CD14-positive monocyte (primary cell): ENCODE measurements at regions not wholly inside any gene's neighbourhood (a gene's known extent, or its start where the extent isn't known, plus 50 kb on each side); places are given as distances from the start of the nearest gene placed in this dataset.

ENCODE experiments used
- DNase-seq, 3 donors: peaks; one replicate each; pipeline ENCODE4 v3.0.0-alpha.2; 2011 to 2022
- H2AFZ ChIP-seq: 2 replicates; pipeline ENCODE4 v1.6.0; 2012; ENCODE audit warnings: mild to moderate bottlenecking, low read depth, low read length, inconsistent platforms; ENCODE audit not compliant: insufficient read depth, poor library complexity, severe bottlenecking
- H3K27ac ChIP-seq, 2 donors: 1 replicate in 1 of 2; 2 replicates in 1 of 2; pipeline ENCODE4 v1.5.1; 2012 to 2013; ENCODE audit warnings: low read length in 2 of 2, control low read depth in 1 of 2, inconsistent platforms in 1 of 2, low read depth in 1 of 2, mild to moderate bottlenecking in 1 of 2
- H3K27me3 ChIP-seq, 2 donors: one replicate each; pipeline versions ENCODE4 v1.6.0 to v1.6.1; 2011 to 2013; ENCODE audit warnings: low read length in 2 of 2; ENCODE audit not compliant: control insufficient read depth in 2 of 2, insufficient read depth in 2 of 2
- H3K36me3 ChIP-seq, 2 donors: replicated peaks in 1 of 2; 1 replicate in 1 of 2; 2 replicates in 1 of 2; pipeline versions ENCODE4 v1.5.1 to v1.6.1; 2012 to 2013; ENCODE audit warnings: low read length in 2 of 2, control low read depth in 1 of 2, inconsistent platforms in 1 of 2, mild to moderate bottlenecking in 1 of 2; ENCODE audit not compliant: insufficient read depth in 2 of 2, control insufficient read depth in 1 of 2
- H3K4me1 ChIP-seq, 2 donors: 1 replicate in 1 of 2; 2 replicates in 1 of 2; pipeline versions ENCODE4 v1.5.1 to v1.6.1; 2012 to 2013; ENCODE audit warnings: low read length in 2 of 2, control low read depth in 1 of 2, inconsistent platforms in 1 of 2, mild to moderate bottlenecking in 1 of 2, moderate library complexity in 1 of 2; ENCODE audit not compliant: insufficient read depth in 2 of 2, control insufficient read depth in 1 of 2
- H3K4me2 ChIP-seq: replicated peaks from 2 replicates; pipeline ENCODE3; 2012; ENCODE audit warnings: low read length, moderate library complexity, mild to moderate bottlenecking; ENCODE audit not compliant: poor library complexity, severe bottlenecking; ENCODE audit errors: extremely low read depth
- H3K4me3 ChIP-seq, 3 experiments: fragments of 200-600 bp in 1 of 3; sonication (generic) in 1 of 3; replicated peaks in 1 of 3; 1 replicate in 2 of 3; 2 replicates in 1 of 3; pipeline ENCODE4 v1.5.1; 2011 to 2013; ENCODE audit warnings: low read length in 3 of 3, mild to moderate bottlenecking in 3 of 3, control low read depth in 2 of 3, low read depth in 2 of 3, inconsistent platforms in 1 of 3, moderate library complexity in 1 of 3
- H3K79me2 ChIP-seq: 2 replicates; pipeline ENCODE4 v1.6.0; 2012; ENCODE audit warnings: mild to moderate bottlenecking, control low read depth, inconsistent platforms, low read length, moderate library complexity; ENCODE audit not compliant: insufficient read depth
- H3K9ac ChIP-seq: 2 replicates; pipeline ENCODE4 v1.6.0; 2017; ENCODE audit warnings: low read length, mild to moderate bottlenecking; ENCODE audit not compliant: insufficient read depth, poor library complexity, severe bottlenecking
- H3K9me3 ChIP-seq, 2 donors: replicated peaks in 1 of 2; 1 replicate in 1 of 2; 2 replicates in 1 of 2; pipeline versions ENCODE4 v1.5.1 to v1.6.1; 2012 to 2013; ENCODE audit warnings: low read length in 2 of 2, control low read depth in 1 of 2; ENCODE audit not compliant: control insufficient read depth in 1 of 2, insufficient read depth in 1 of 2
- H4K20me1 ChIP-seq: 2 replicates; pipeline ENCODE4 v1.6.0; 2012; ENCODE audit warnings: mild to moderate bottlenecking, low read length, control low read depth, moderate library complexity; ENCODE audit not compliant: insufficient read depth
- H3K27ac Mint-ChIP-seq, 7 donors: one replicate each; pipeline ENCODE4 v1.8.0; 2020; ENCODE audit warnings: mild to moderate bottlenecking in 7 of 7, mixed read lengths in 7 of 7, moderate library complexity in 6 of 7, inconsistent platforms in 2 of 7
- H3K27me3 Mint-ChIP-seq, 3 donors: one replicate each; pipeline ENCODE4 v1.8.0; 2021 to 2022; ENCODE audit warnings: low read depth in 3 of 3, mild to moderate bottlenecking in 3 of 3, mixed read lengths in 3 of 3, moderate library complexity in 3 of 3, inconsistent platforms in 1 of 3
- H3K36me3 Mint-ChIP-seq, 2 donors: one replicate each; pipeline ENCODE4 v1.8.0; 2020; ENCODE audit warnings: mixed read lengths in 2 of 2, inconsistent platforms in 1 of 2, mild to moderate bottlenecking in 1 of 2
- H3K4me1 Mint-ChIP-seq: one replicate; pipeline ENCODE4 v1.8.0; 2020; ENCODE audit warnings: mild to moderate bottlenecking, mixed read lengths
- H3K4me3 Mint-ChIP-seq, 2 donors: one replicate each; pipeline ENCODE4 v1.8.0; 2020; ENCODE audit warnings: mild to moderate bottlenecking in 2 of 2, mixed read lengths in 2 of 2, moderate library complexity in 1 of 2
- H3K9me3 Mint-ChIP-seq, 7 donors: one replicate each; pipeline ENCODE4 v1.8.0; 2020 to 2022; ENCODE audit warnings: mixed read lengths in 7 of 7, mild to moderate bottlenecking in 6 of 7, moderate library complexity in 6 of 7, inconsistent platforms in 2 of 7
- CTCF ChIP-seq: fragments of 200-600 bp; IDR thresholded peaks from one replicate; pipeline ENCODE4 v1.8.0; 2022; ENCODE audit warnings: antibody characterized with exemption, mild to moderate bottlenecking
- WGBS: methylation state at CpG from one replicate; pipeline ENCODE4 v1.1.5; 2013; ENCODE audit warnings: missing lambda C conversion rate; ENCODE audit not compliant: insufficient coverage; 5-methylcytosine and 5-hydroxymethylcytosine counted together
- intact Hi-C, 2 donors: fragments of 100-400 bp; cut with micrococcal nuclease; formaldehyde crosslinking; loops; one replicate each; pipeline versions ENCODE4 v1.15.0 to v1.15.1; 2023

DNA sequence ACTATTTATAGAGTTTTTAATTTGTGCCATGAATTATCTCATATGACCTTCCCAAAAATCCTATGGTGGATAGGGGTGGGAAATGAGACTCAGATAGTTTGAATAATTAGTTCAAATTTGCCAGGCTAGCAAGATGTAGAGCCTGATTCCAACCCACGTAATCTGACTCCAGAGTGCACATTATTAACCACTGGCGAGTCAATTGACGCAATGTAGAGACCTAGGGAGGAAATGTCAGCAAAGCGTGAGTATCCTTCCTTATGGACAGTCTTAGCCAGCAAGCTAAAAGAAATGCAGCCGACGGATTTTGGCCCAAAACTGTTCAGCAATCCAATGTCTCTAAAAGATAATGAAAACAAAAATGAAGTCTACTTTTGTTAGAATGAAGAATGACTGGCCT lies 193.3 kb upstream of the KRR1 start:
- intact Hi-C loops: no loop called here
- Histone ChIP-seq H3K27ac (no peak overlapping the region), H3K9me3 (no peaks in the 10 kb centered on the region), H3K4me1 (no peaks in the 10 kb centered on the region), H3K9ac (no peak overlapping the region), H3K4me2 (no peak overlapping the region), H4K20me1 (no peaks in the 10 kb centered on the region), H3K36me3 (no peaks in the 10 kb centered on the region), H3K79me2 (no peaks in the 10 kb centered on the region), H2AFZ (no peak overlapping the region), H3K4me3 (no peak overlapping the region), H3K27me3 (no peaks in the 10 kb centered on the region)
- H3K4me1 Mint-ChIP-seq: no peaks in the 10 kb centered on the region
- no peaks in the 10 kb centered on the region for H3K9me3 Mint-ChIP-seq
- DNase-seq: no peak
- H3K27me3 Mint-ChIP-seq: no peaks in the 10 kb centered on the region
- no peak overlapping the region for H3K4me3 Mint-ChIP-seq
- TF ChIP-seq CTCF: no peak
- H3K27ac Mint-ChIP-seq: no peak overlapping the region
- WGBS: no CpG with 5 or more reads among the region's 6 CpGs
- no peaks in the 10 kb centered on the region for H3K36me3 Mint-ChIP-seq

- no peak overlapping the region for H3K9ac ChIP-seq
- no peak overlapping the region for H2AFZ ChIP-seq
- H3K9me3 ChIP-seq: no peaks in the 10 kb centered on the region
- H3K4me1 ChIP-seq: no peaks in the 10 kb centered on the region
- DNase-seq: no peak
- no peak overlapping the region for H3K4me2 ChIP-seq
- no peaks in the 10 kb centered on the region for H3K36me3 ChIP-seq
- H3K27ac ChIP-seq: no peak overlapping the region
- no peaks in the 10 kb centered on the region for H3K79me2 ChIP-seq
- no peak overlapping the region for H3K4me3 ChIP-seq
- intact Hi-C loops: no loop called here
- Mint-ChIP-seq H3K4me3 (no peak overlapping the region), H3K36me3 (no peaks in the 10 kb centered on the region), H3K27ac (no peak overlapping the region), H3K9me3 (no peaks in the 10 kb centered on the region), H3K27me3 (no peaks in the 10 kb centered on the region), H3K4me1 (no peaks in the 10 kb centered on the region)
- TF ChIP-seq CTCF: no peak
- H3K27me3 ChIP-seq: no peaks in the 10 kb centered on the region
- WGBS: 100% methylated on average over 1 of the region's 3 CpGs
- H4K20me1 ChIP-seq: no peaks in the 10 kb centered on the region
These were observed 192.8 kb upstream of the KRR1 start for GRCh38 chr12:75704208-75704607.
